ENCODE measurements at regions not wholly inside any gene's neighbourhood (a gene's known extent, or its start where the extent isn't known, plus 50 kb on each side); places are given as distances from the start of the nearest gene placed in this dataset.

DNA sequence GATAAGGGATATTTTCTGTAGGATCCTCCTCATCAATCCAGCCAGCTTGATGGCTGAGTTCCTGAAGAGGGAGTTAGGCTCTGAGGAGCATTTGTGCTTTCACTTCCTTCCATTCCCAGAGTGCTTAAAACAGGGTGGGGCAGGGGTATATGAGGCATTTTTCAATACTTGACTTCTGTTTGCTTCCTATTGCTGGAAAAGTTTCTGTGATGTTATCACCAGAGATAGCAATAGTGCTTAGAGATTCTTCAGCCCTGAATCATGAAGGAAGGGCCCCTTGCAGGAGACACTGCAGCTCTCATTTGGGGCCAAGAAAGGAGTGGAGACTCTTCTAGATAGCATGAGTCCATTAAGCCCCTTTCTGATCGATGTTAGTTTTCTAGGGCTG lies 166.7 kb upstream of the RPS6KA3 start:
- TF ChIP-seq, protein P1, sequence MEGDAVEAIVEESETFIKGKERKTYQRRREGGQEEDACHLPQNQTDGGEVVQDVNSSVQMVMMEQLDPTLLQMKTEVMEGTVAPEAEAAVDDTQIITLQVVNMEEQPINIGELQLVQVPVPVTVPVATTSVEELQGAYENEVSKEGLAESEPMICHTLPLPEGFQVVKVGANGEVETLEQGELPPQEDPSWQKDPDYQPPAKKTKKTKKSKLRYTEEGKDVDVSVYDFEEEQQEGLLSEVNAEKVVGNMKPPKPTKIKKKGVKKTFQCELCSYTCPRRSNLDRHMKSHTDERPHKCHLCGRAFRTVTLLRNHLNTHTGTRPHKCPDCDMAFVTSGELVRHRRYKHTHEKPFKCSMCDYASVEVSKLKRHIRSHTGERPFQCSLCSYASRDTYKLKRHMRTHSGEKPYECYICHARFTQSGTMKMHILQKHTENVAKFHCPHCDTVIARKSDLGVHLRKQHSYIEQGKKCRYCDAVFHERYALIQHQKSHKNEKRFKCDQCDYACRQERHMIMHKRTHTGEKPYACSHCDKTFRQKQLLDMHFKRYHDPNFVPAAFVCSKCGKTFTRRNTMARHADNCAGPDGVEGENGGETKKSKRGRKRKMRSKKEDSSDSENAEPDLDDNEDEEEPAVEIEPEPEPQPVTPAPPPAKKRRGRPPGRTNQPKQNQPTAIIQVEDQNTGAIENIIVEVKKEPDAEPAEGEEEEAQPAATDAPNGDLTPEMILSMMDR (conservative IDR thresholded peaks at IDR 0.05; ENCODE audit: low read length): no peak
- TF ChIP-seq EZH2phosphoT487 (IDR thresholded peaks at IDR 0.05; ENCODE audit: borderline replicate concordance): no peak
